ENCODE measurements at regions not wholly inside any gene's neighbourhood (a gene's known extent, or its start where the extent isn't known, plus 50 kb on each side); places are given as distances from the start of the nearest gene placed in this dataset.
A peak's percentile ranks its signal among the peaks of the same experiment; 100 is the strongest.
"Not testable (repeated sequence)": the region's sequence is repeated elsewhere in the genome, so short reads cannot be mapped to it uniquely, and the experiment has no call there.

DNA sequence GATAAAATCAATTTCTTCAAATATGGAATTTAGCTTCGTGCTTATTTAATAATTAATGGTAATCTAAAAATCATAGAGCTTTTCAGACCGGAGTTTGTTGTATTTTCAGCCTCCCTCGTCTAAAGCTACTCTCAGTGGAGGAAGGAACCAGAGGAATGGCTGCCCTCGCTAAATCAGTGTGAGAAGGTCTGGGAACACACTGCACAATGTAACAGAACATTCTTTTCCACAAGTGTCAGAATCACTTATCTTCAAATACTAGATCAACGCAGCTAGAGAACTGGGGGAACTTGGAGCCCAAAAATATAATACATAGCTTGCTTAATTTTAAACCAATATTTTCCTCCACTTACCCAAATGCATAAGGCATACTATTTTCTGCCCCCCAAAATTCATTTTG is 148.5 kb downstream of the MTERF1 start:
- no peak for DNase-seq
- intact Hi-C loops (cut with DNase I) = no loop called here
- WGBS, 4 donors = 71 to 80% (median 74%) methylated on average over 5 of the region's 5 CpGs
- Histone ChIP-seq H3K9me3 (replicated peaks in 1 of 3) (no peaks in the 10 kb centered on the region), H3K27me3 (no peaks in the 10 kb centered on the region), H3K27ac (no peak overlapping the region), H3K36me3 (replicated peaks in 1 of 2) (no peaks in the 10 kb centered on the region), H3K4me3 (no peak overlapping the region), H3K4me1 (replicated peaks in 1 of 2) (no peaks in the 10 kb centered on the region)
- TF ChIP-seq, protein P1, sequence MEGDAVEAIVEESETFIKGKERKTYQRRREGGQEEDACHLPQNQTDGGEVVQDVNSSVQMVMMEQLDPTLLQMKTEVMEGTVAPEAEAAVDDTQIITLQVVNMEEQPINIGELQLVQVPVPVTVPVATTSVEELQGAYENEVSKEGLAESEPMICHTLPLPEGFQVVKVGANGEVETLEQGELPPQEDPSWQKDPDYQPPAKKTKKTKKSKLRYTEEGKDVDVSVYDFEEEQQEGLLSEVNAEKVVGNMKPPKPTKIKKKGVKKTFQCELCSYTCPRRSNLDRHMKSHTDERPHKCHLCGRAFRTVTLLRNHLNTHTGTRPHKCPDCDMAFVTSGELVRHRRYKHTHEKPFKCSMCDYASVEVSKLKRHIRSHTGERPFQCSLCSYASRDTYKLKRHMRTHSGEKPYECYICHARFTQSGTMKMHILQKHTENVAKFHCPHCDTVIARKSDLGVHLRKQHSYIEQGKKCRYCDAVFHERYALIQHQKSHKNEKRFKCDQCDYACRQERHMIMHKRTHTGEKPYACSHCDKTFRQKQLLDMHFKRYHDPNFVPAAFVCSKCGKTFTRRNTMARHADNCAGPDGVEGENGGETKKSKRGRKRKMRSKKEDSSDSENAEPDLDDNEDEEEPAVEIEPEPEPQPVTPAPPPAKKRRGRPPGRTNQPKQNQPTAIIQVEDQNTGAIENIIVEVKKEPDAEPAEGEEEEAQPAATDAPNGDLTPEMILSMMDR (IDR thresholded peaks at IDR 0.05) = no peak
- TF ChIP-seq POLR2A (IDR thresholded peaks at IDR 0.05) = no peak

DNA sequence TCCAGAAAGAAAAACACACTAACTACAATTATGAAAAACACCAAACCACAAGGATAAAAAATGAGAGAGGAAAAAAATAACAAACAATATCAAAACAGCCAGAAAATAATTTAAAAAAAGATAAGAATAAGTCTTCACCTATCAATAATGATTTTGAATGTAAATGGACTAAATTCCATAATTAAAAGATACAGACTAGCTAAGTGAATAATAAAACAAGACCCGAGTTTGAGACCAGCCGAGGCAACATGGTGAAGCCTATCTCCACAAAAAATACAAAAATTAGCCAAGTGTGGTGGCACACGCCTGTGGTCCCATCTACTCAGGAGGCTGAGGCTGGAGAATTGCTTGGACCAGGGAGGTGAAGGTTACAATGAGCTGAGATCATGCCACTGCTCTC is 131.1 kb downstream of the MTERF1 start:
- no peak overlapping the region for H3K27ac ChIP-seq
- H3K9me3 ChIP-seq (replicated peaks in 1 of 3) = peaks cover 0 to 7% (median 0%) of the 10 kb centered on the region in 3 donors
- 83 to 96% (median 92%) methylated on average over 3 of the region's 3 CpGs for WGBS, 4 donors
- no peak for TF ChIP-seq POLR2A (IDR thresholded peaks at IDR 0.05)
- TF ChIP-seq, protein P1 (IDR thresholded peaks at IDR 0.05) = no peak
- DNase-seq = no peak
- intact Hi-C loops (cut with DNase I) = no loop called here
- H3K27me3 ChIP-seq = no peaks in the 10 kb centered on the region
- no peaks in the 10 kb centered on the region for H3K4me1 ChIP-seq (replicated peaks in 1 of 2)
- H3K4me3 ChIP-seq = no peak overlapping the region
- H3K36me3 ChIP-seq (replicated peaks in 1 of 2) = no peaks in the 10 kb centered on the region

DNA sequence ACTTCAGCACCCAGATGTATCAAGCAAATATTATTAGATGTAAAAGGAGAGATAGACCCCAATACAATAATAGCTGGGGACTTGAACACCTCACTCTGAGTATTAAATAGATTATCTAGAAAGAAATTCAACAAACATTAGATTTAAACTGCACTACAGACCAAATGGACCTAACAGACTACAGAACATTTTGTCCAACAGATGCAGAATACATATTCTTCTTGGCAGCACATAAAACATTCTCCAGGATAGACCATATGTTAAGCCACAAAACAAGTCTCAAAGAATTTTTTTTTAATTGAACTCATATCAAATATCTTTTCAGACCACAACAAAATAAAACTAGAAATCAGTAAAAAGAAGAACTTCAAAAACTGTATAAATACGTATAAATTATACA is 130.4 kb downstream of the MTERF1 start:
- WGBS, 4 donors = 87 to 98% (median 91%) methylated on average over 1 of the region's 1 CpG
- H3K27ac ChIP-seq = no peak overlapping the region
- no peaks in the 10 kb centered on the region for H3K27me3 ChIP-seq
- H3K4me3 ChIP-seq = no peak overlapping the region
- H3K9me3 ChIP-seq (replicated peaks in 1 of 3) = peaks cover 0 to 7% (median 0%) of the 10 kb centered on the region in 3 donors
- intact Hi-C loops (cut with DNase I) = loop anchor here in 1 of 2 donors (10.0 kb wide), 1 partner anchor 215 kb away; no protein-coding TSS in a partner anchor
- H3K4me1 ChIP-seq (replicated peaks in 1 of 2) = no peaks in the 10 kb centered on the region
- no peak for DNase-seq
- H3K36me3 ChIP-seq (replicated peaks in 1 of 2) = no peaks in the 10 kb centered on the region
- TF ChIP-seq, protein P1 (IDR thresholded peaks at IDR 0.05) = no peak
- TF ChIP-seq POLR2A (IDR thresholded peaks at IDR 0.05) = no peak

DNA sequence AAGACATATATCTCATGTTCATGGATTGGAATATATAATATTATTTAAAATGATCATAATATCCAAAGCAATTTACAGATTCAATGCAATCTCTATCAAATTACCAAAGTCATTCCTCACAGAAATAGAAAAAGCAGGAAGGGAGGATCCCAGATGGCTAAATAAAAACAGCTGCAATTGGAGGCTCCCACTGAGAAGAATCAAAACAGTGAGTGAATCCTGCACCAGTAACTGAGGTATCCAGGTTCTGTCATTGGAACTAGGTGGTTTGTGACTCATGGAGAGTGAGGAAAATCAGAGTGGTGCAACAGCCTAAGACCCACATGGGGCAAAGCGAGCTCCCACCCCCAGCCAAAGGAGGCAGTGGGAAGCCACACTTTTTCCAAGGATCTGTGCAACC is 128.4 kb downstream of the MTERF1 start:
- Histone ChIP-seq H3K4me3 (no peak overlapping the region), H3K4me1 (replicated peaks in 1 of 2) (no peaks in the 10 kb centered on the region), H3K27ac (no peak overlapping the region), H3K27me3 (no peaks in the 10 kb centered on the region), H3K9me3 (replicated peaks in 1 of 3) (no peaks in the 10 kb centered on the region), H3K36me3 (replicated peaks in 1 of 2) (no peaks in the 10 kb centered on the region)
- DNase-seq = no peak
- 68 to 83% (median 78%) methylated on average over 1 of the region's 1 CpG; no CpG with 5 or more reads in 1 of the 4 donors for WGBS, 4 donors
- TF ChIP-seq, protein P1 (IDR thresholded peaks at IDR 0.05) = no peak
- no peak for TF ChIP-seq POLR2A (IDR thresholded peaks at IDR 0.05)
- intact Hi-C loops (cut with DNase I) = loop anchor here in 1 of 2 donors (10.0 kb wide), 1 partner anchor 217 kb away; no protein-coding TSS in a partner anchor

DNA sequence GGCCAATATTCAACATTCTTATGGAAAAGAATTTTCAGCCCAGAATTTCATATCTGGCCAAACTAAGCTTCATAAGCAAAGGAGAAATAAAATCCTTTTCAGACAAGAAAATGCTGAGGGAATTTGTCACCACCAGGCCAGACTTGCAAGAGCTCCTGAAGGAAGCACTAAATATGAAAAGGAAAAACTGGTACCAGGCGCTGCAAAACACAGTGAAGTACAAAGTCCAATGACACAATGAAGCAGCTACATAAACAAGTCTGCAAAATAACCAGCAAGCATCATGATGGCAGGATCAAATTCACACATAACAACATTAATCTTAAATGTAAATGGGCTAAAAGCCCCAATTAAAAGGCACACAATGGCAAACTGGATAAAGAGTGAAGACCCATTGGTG is 126.2 kb downstream of the MTERF1 start:
- not testable (repeated sequence) for H3K4me1 ChIP-seq (replicated peaks in 1 of 2); H3K4me3 ChIP-seq; H3K27me3 ChIP-seq; H3K36me3 ChIP-seq (replicated peaks in 1 of 2); DNase-seq; H3K27ac ChIP-seq; H3K9me3 ChIP-seq (replicated peaks in 1 of 3)
- WGBS, 4 donors = 76 to 92% (median 86%) methylated on average over 1 of the region's 1 CpG
- intact Hi-C loops (cut with DNase I) = loop anchor here in 1 of 2 donors (10.0 kb wide), 1 partner anchor 219 kb away; no protein-coding TSS in a partner anchor

DNA sequence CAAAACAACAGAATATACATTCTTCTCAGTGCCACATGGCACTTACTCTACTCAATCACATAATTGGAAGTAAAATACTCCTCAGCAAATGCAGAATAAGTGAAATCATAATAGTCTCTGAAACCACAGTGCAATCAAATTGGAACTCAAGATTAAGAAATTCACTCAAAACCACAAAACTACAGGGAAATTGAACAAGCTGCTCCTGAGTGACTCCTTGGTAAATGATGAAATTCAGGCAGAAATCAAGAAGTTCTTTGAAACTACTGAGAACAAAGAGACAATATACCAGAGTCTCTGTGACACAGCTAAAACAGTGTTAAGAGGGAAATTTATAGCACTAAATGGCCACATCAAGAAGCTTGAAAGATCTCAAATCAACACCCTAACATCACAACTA is 125.4 kb downstream of the MTERF1 start:
- H3K9me3 ChIP-seq (replicated peaks in 1 of 3); DNase-seq; H3K36me3 ChIP-seq (replicated peaks in 1 of 2); H3K27ac ChIP-seq; H3K27me3 ChIP-seq; H3K4me1 ChIP-seq (replicated peaks in 1 of 2): not testable (repeated sequence)
- intact Hi-C loops (cut with DNase I) = loop anchor here in 1 of 2 donors (10.0 kb wide), 1 partner anchor 220 kb away; no protein-coding TSS in a partner anchor
- peak overlapping the region in 1 of 4 donors; percentile 18 for H3K4me3 ChIP-seq

All from adrenal gland (tissue), 9 donors.